EL (cell line): ENCODE measurements at regions not wholly inside any gene's neighbourhood (a gene's known extent, or its start where the extent isn't known, plus 50 kb on each side); places are given as distances from the start of the nearest gene placed in this dataset.
A peak's percentile ranks its signal among the peaks of the same experiment; 100 is the strongest.
"Not testable (repeated sequence)": the region's sequence is repeated elsewhere in the genome, so short reads cannot be mapped to it uniquely, and the experiment has no call there.

Experiments used
- DNase-seq: peaks from one replicate; pipeline ENCODE4 v3.0.0-alpha.2; 2016

GRCh38 chr5:92665506-92665905, 915.5 kb downstream of the NR2F1-AS1 start:
- no peak for DNase-seq

- DNase-seq: no peak
These were observed 918.3 kb downstream of the NR2F1-AS1 start for GRCh38 chr5:92662741-92663140.

- DNase-seq: no peak
These were observed 921.8 kb downstream of the NR2F1-AS1 start for GRCh38 chr5:92659246-92659645.

- not testable (repeated sequence) for DNase-seq
These were observed 926.4 kb downstream of the NR2F1-AS1 start for GRCh38 chr5:92654601-92655000.

GRCh38 chr5:92653730-92654461, 927.1 kb downstream of the NR2F1-AS1 start:
- no peak for DNase-seq

- peak; percentile 16 for DNase-seq
These were observed 928.3 kb downstream of the NR2F1-AS1 start for GRCh38 chr5:92652756-92653155.

GRCh38 chr5:92644266-92644886, 936.6 kb downstream of the NR2F1-AS1 start:
- no peak for DNase-seq

GRCh38 chr5:92641031-92641962, 939.7 kb downstream of the NR2F1-AS1 start:
- DNase-seq: peak; percentile 68

GRCh38 chr5:92640340-92640739, 940.7 kb downstream of the NR2F1-AS1 start:
- no peak for DNase-seq

GRCh38 chr5:92637960-92638359, 943.1 kb downstream of the NR2F1-AS1 start:
- no peak for DNase-seq

- DNase-seq: no peak
These were observed 943.8 kb downstream of the NR2F1-AS1 start for GRCh38 chr5:92637247-92637646.

- DNase-seq: no peak
These were observed 946.0 kb downstream of the NR2F1-AS1 start for GRCh38 chr5:92635001-92635461.

- no peak for DNase-seq
These were observed 947.0 kb downstream of the NR2F1-AS1 start for GRCh38 chr5:92633875-92634487.

- DNase-seq: no peak
These were observed 947.8 kb downstream of the NR2F1-AS1 start for GRCh38 chr5:92633176-92633575.

- DNase-seq: not testable (repeated sequence)
These were observed 949.8 kb downstream of the NR2F1-AS1 start for GRCh38 chr5:92631237-92631701.

- DNase-seq: no peak
These were observed 951.4 kb downstream of the NR2F1-AS1 start for GRCh38 chr5:92629574-92629973.

- DNase-seq: no peak
These were observed 952.0 kb downstream of the NR2F1-AS1 start for GRCh38 chr5:92629000-92629399.

- no peak for DNase-seq
These were observed 953.8 kb downstream of the NR2F1-AS1 start for GRCh38 chr5:92627186-92627585.

GRCh38 chr5:92616085-92616484, 964.9 kb downstream of the NR2F1-AS1 start:
- no peak for DNase-seq

GRCh38 chr5:92613546-92613945, 967.5 kb downstream of the NR2F1-AS1 start:
- peak; percentile 29 for DNase-seq

- DNase-seq: not testable (repeated sequence)
These were observed 970.6 kb downstream of the NR2F1-AS1 start for GRCh38 chr5:92610435-92610834.

- DNase-seq: no peak
These were observed 975.4 kb downstream of the NR2F1-AS1 start for GRCh38 chr5:92605591-92605990.
